Endothelial cell of umbilical vein (primary cell): ENCODE measurements at regions not wholly inside any gene's neighbourhood (a gene's known extent, or its start where the extent isn't known, plus 50 kb on each side); places are given as distances from the start of the nearest gene placed in this dataset.

Experiments
- BruUV-seq: library from RNA; stranded (reverse); fragments of 400-500 nt; replicated peaks from 2 replicates; lab custom pipeline; 2021; lab: Mats Ljungman, UMichigan
- CTCF ChIA-PET: fragments of 300-600, 350-600 bp; sonication (Branson Sonifier 250); formaldehyde crosslinking; loops from one replicate; lab custom pipeline; 2021; ENCODE audit warnings: antibody characterized with exemption, inconsistent platforms; lab: Charles Lee
- POLR2A ChIA-PET: fragments of 300-600, 350-600 bp; sonication (Branson Sonifier 250); formaldehyde crosslinking; loops from one replicate; lab custom pipeline; 2021; ENCODE audit warnings: antibody characterized with exemption, inconsistent platforms; lab: Charles Lee
- DNase-seq: peaks from one replicate; pipeline ENCODE4 v3.0.0-alpha.2; 2011; ENCODE audit warnings: low read depth, low spot score
- FAIRE-seq: peaks from 2 replicates; lab custom pipeline; 2011; peaks lifted over from hg19 to GRCh38; lab: Jason Lieb, UNC
- H2AFZ ChIP-seq: 2 replicates; pipeline ENCODE4 v1.6.0; 2012; ENCODE audit warnings: low read depth, low read length, control low read depth, inconsistent platforms
- H3K27ac ChIP-seq: 2 replicates; pipeline ENCODE4 v1.5.1; 2011; ENCODE audit warnings: low read depth, mild to moderate bottlenecking, control low read depth, low read length, moderate library complexity; ENCODE audit not compliant: insufficient read depth
- H3K27me3 ChIP-seq, 2 experiments: 2 replicates each; pipeline versions ENCODE4 v1.6.0 to v1.6.1; 2011; ENCODE audit warnings: low read length in 2 of 2, mixed read lengths in 1 of 2; ENCODE audit not compliant: control insufficient read depth in 2 of 2, insufficient read depth in 2 of 2
- H3K36me3 ChIP-seq, 2 experiments: 2 replicates in 1 of 2; 3 replicates in 1 of 2; pipeline ENCODE4 v1.5.1; 2011; ENCODE audit warnings: low read length in 2 of 2, mild to moderate bottlenecking in 1 of 2, moderate library complexity in 1 of 2; ENCODE audit not compliant: control insufficient read depth in 2 of 2, insufficient read depth in 2 of 2; ENCODE audit errors: extremely low read depth in 1 of 2
- H3K4me1 ChIP-seq: 3 replicates; pipeline ENCODE4 v1.5.1; 2011; ENCODE audit warnings: mild to moderate bottlenecking, low read length; ENCODE audit not compliant: control insufficient read depth, insufficient read depth; ENCODE audit errors: extremely low read depth
- H3K4me2 ChIP-seq: 2 replicates; pipeline ENCODE4 v1.6.1; 2011; ENCODE audit warnings: low read length, control low read depth, mixed read lengths; ENCODE audit not compliant: insufficient read depth
- H3K4me3 ChIP-seq, 3 experiments: fragments of 200-600 bp in 1 of 3; sonication (generic), shearing (Covaris generic) in 1 of 3; replicated peaks in 1 of 3; 2 replicates each; pipeline ENCODE4 v1.5.1; 2011 to 2016; ENCODE audit warnings: control low read depth in 3 of 3, low read length in 3 of 3, mild to moderate bottlenecking in 2 of 3, inconsistent platforms in 1 of 3, low read depth in 1 of 3, moderate library complexity in 1 of 3; ENCODE audit not compliant: insufficient read depth in 1 of 3
- H3K79me2 ChIP-seq: 2 replicates; pipeline ENCODE4 v1.6.0; 2012; ENCODE audit warnings: low read length, inconsistent platforms; ENCODE audit not compliant: control insufficient read depth, insufficient read depth
- H3K9ac ChIP-seq: replicated peaks from 2 replicates; pipeline ENCODE3; 2011; ENCODE audit warnings: low read length, control low read depth; ENCODE audit not compliant: insufficient read depth; ENCODE audit errors: extremely low read depth
- H3K9me1 ChIP-seq: replicated peaks from 3 replicates; pipeline ENCODE4 v1.6.0; 2011; ENCODE audit warnings: mild to moderate bottlenecking, low read length; ENCODE audit not compliant: control insufficient read depth, insufficient read depth; ENCODE audit errors: extremely low read depth
- H3K9me3 ChIP-seq: replicated peaks from 2 replicates; pipeline ENCODE4 v1.5.1; 2012; ENCODE audit warnings: low read length, inconsistent platforms; ENCODE audit not compliant: control insufficient read depth, insufficient read depth
- H4K20me1 ChIP-seq: replicated peaks from 2 replicates; pipeline ENCODE3; 2011; ENCODE audit warnings: mild to moderate bottlenecking, low read length; ENCODE audit not compliant: control insufficient read depth, insufficient read depth; ENCODE audit errors: extremely low read depth
- CTCF ChIP-seq, 2 donors: IDR thresholded peaks; 1 replicate in 1 of 2; 2 replicates in 1 of 2; pipeline ENCODE4 v1.5.1; 2011; ENCODE audit warnings: low read length in 2 of 2, mild to moderate bottlenecking in 2 of 2, moderate library complexity in 2 of 2, control low read depth in 1 of 2, inconsistent platforms in 1 of 2, low read depth in 1 of 2; ENCODE audit not compliant: insufficient read depth in 1 of 2; ENCODE audit errors: extremely low read depth in 1 of 2
- EZH2 ChIP-seq: IDR thresholded peaks from 2 replicates; pipeline ENCODE4 v1.6.1; 2012; ENCODE audit warnings: borderline replicate concordance, low read depth, mild to moderate bottlenecking, moderate library complexity, low read length, inconsistent platforms; ENCODE audit not compliant: severe bottlenecking
- FOS ChIP-seq: IDR thresholded peaks from 2 replicates; pipeline ENCODE4 v1.6.1; 2011; ENCODE audit warnings: mild to moderate bottlenecking, low read length, moderate library complexity, borderline replicate concordance; ENCODE audit not compliant: insufficient read depth
- GATA2 ChIP-seq: IDR thresholded peaks from 2 replicates; pipeline ENCODE4 v1.7.0; 2011; ENCODE audit warnings: low read depth, mild to moderate bottlenecking, moderate library complexity, mixed read lengths, low read length; ENCODE audit not compliant: insufficient read length, insufficient read depth
- JUN ChIP-seq: IDR thresholded peaks from 2 replicates; pipeline ENCODE4 v1.6.1; 2011; ENCODE audit warnings: borderline replicate concordance, low read depth; ENCODE audit not compliant: insufficient read length, insufficient read depth
- MYC ChIP-seq: IDR thresholded peaks from one replicate; pipeline ENCODE4 v1.6.1; 2011; ENCODE audit warnings: mild to moderate bottlenecking, low read depth, low read length
- POLR2A ChIP-seq: IDR thresholded peaks from 2 replicates; pipeline ENCODE4 v1.6.1; 2012; ENCODE audit warnings: low read depth, mild to moderate bottlenecking, control low read depth, low read length
- POLR2AphosphoS5 ChIP-seq: IDR thresholded peaks from 2 replicates; pipeline ENCODE4 v1.6.1; 2012; ENCODE audit warnings: low read depth, mild to moderate bottlenecking, control low read depth, low read length, moderate library complexity; ENCODE audit not compliant: insufficient read depth
- dilution Hi-C: fragments of 300-500 bp; cut with MboI; formaldehyde crosslinking; loops from one replicate; pipeline ENCODE4 v1.15.0; 2019; ENCODE audit warnings: low sequenced_read_pairs; ENCODE audit not compliant: extremely low pct_ligation_motif_present
- intact Hi-C: fragments of 100-400 bp; cut with micrococcal nuclease; formaldehyde crosslinking; loops from one replicate; pipeline ENCODE4 v1.10.0; 2022
- TF ChIP-seq, protein P1 (sequence below): IDR thresholded peaks from 2 replicates; pipeline ENCODE4 v1.6.1; 2011; ENCODE audit not compliant: insufficient read depth, insufficient read length

GRCh38 chr4:176548571-176548970 is 228.8 kb downstream of the SPCS3 start:
- DNase-seq (no peak), FAIRE-seq (no peak)
- H3K4me1 ChIP-seq: no peaks in the 10 kb centered on the region
- intact Hi-C loops (no loop called here), dilution Hi-C loops (no loop called here)
- TF ChIP-seq FOS (no peak), GATA2 (no peak), MYC (no peak), JUN (no peak), CTCF (IDR thresholded peaks at IDR 0.05; ENCODE audit: extremely low read depth in 1 of 2, insufficient read depth in 1 of 2, low read depth in 1 of 2, low read length in 2 of 2) (no peak), POLR2A (no peak), EZH2 (no peak), POLR2AphosphoS5 (no peak)
- TF ChIP-seq, protein P1, sequence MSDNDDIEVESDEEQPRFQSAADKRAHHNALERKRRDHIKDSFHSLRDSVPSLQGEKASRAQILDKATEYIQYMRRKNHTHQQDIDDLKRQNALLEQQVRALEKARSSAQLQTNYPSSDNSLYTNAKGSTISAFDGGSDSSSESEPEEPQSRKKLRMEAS: no peak
- H3K4me2 ChIP-seq: no peak overlapping the region
- peaks cover 3 to 5% of the 10 kb centered on the region in 2 experiments for H3K27me3 ChIP-seq
- no peak overlapping the region for H3K27ac ChIP-seq
- BruUV-seq: no TSS peak
- no peaks in the 10 kb centered on the region for H4K20me1 ChIP-seq
- H3K79me2 ChIP-seq: no peaks in the 10 kb centered on the region
- CTCF ChIA-PET: no interaction called here
- H3K9me3 ChIP-seq: no peaks in the 10 kb centered on the region
- no peak overlapping the region for H3K4me3 ChIP-seq
- no peak overlapping the region for H2AFZ ChIP-seq
- no peaks in the 10 kb centered on the region for H3K9me1 ChIP-seq
- no peak overlapping the region for H3K9ac ChIP-seq
- no peaks in the 10 kb centered on the region for H3K36me3 ChIP-seq
- POLR2A ChIA-PET: no interaction called here
